Peyer's patch (tissue), 4 donors: ENCODE measurements at regions not wholly inside any gene's neighbourhood (a gene's known extent, or its start where the extent isn't known, plus 50 kb on each side); places are given as distances from the start of the nearest gene placed in this dataset.

Experiments used
- DNase-seq, 3 donors: peaks; one replicate each; pipeline ENCODE4 v3.0.0-alpha.2; 2017 to 2019
- H3K27ac ChIP-seq, 4 donors: fragments of 200-600 bp; sonication (generic); one replicate each; pipeline ENCODE4 v1.5.1; 2016 to 2019
- H3K27me3 ChIP-seq, 2 donors: fragments of 200-600 bp; sonication (generic); one replicate each; pipeline ENCODE4 v1.5.1; 2019
- H3K36me3 ChIP-seq, 3 donors: fragments of 200-600 bp; sonication (generic); one replicate each; pipeline ENCODE4 v1.5.1; 2016 to 2019
- H3K4me1 ChIP-seq, 4 donors: fragments of 200-600 bp; sonication (generic); one replicate each; pipeline ENCODE4 v1.5.1; 2016 to 2019
- H3K4me3 ChIP-seq, 4 donors: fragments of 200-600 bp; sonication (generic); 1 replicate in 3 of 4; 2 replicates in 1 of 4; pipeline ENCODE4 v1.5.1; 2016 to 2019; ENCODE audit warnings: mild to moderate bottlenecking in 1 of 4
- H3K9me3 ChIP-seq, 4 donors: fragments of 200-600 bp; sonication (generic); one replicate each; pipeline ENCODE4 v1.5.1; 2016 to 2019; ENCODE audit warnings: mild to moderate bottlenecking in 1 of 4
- POLR2A ChIP-seq, 2 donors: fragments of 450-650 bp; IDR thresholded peaks; one replicate each; pipeline ENCODE4 v1.5.1; 2017; ENCODE audit warnings: antibody characterized with exemption in 2 of 2, mild to moderate bottlenecking in 2 of 2, moderate library complexity in 2 of 2
- TF ChIP-seq, protein P1 (sequence below), 6 experiments: fragments of 450-650 bp in 4 of 6; fragments of 200-600 bp in 2 of 6; sonication (generic) in 1 of 6; IDR thresholded peaks; one replicate each; pipeline ENCODE4 v1.5.1; 2017 to 2019; ENCODE audit warnings: antibody characterized with exemption in 6 of 6, mild to moderate bottlenecking in 3 of 6, moderate library complexity in 1 of 6

DNA sequence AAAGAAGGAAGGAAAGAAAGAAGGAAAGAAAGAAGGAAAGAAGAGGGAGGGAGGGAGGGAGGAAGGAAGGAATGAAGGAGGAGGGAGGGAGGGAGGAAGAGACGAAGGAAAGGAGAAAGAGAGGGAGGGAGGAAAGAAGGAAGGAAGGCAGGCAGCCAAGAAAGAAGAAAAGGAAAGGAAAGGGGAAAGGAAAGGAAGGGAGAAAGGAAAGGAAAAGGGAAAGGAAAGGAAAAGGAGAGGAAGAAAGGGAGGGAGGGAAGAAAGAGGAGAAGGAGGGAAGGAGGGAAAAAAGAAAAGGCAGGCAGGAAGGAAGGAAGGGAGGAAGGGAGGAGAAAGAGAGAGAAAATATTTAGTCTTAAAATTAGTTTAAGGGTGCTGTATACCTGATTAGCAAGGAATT is 704.1 kb downstream of the LUZP2 start:
- Histone ChIP-seq H3K27me3 (no peaks in the 10 kb centered on the region), H3K4me3 (no peak overlapping the region), H3K36me3 (no peaks in the 10 kb centered on the region), H3K27ac (no peak overlapping the region), H3K9me3 (no peaks in the 10 kb centered on the region), H3K4me1 (no peaks in the 10 kb centered on the region)
- no peak for DNase-seq
- no peak for TF ChIP-seq POLR2A (IDR thresholded peaks at IDR 0.05)
- TF ChIP-seq, protein P1, sequence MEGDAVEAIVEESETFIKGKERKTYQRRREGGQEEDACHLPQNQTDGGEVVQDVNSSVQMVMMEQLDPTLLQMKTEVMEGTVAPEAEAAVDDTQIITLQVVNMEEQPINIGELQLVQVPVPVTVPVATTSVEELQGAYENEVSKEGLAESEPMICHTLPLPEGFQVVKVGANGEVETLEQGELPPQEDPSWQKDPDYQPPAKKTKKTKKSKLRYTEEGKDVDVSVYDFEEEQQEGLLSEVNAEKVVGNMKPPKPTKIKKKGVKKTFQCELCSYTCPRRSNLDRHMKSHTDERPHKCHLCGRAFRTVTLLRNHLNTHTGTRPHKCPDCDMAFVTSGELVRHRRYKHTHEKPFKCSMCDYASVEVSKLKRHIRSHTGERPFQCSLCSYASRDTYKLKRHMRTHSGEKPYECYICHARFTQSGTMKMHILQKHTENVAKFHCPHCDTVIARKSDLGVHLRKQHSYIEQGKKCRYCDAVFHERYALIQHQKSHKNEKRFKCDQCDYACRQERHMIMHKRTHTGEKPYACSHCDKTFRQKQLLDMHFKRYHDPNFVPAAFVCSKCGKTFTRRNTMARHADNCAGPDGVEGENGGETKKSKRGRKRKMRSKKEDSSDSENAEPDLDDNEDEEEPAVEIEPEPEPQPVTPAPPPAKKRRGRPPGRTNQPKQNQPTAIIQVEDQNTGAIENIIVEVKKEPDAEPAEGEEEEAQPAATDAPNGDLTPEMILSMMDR (IDR thresholded peaks at IDR 0.05): no peak

DNA sequence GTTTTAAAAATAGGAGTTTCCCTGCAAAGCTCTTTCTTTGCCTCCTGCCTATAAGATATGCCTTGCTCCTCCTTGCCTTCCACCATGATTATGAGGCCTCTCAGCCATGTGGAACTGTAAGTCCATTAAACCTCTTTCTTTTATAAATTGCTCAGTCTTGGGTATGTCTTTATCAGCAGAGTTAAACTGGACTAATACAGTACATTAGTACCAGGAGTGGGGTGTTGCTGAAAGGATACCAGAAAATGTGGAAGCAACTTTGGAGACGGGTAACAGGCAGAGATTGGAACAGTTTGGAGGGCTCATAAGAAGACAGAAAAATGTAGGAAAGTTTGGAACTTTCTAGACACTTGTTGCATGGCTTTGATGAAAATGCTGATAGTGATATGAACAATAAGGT is 709.9 kb downstream of the LUZP2 start:
- H3K9me3 ChIP-seq: no peaks in the 10 kb centered on the region
- H3K27me3 ChIP-seq: no peaks in the 10 kb centered on the region
- H3K36me3 ChIP-seq: no peaks in the 10 kb centered on the region
- H3K27ac ChIP-seq: no peak overlapping the region
- no peak overlapping the region for H3K4me3 ChIP-seq
- DNase-seq: no peak
- H3K4me1 ChIP-seq: no peaks in the 10 kb centered on the region
- TF ChIP-seq, protein P1 (IDR thresholded peaks at IDR 0.05): no peak
- no peak for TF ChIP-seq POLR2A (IDR thresholded peaks at IDR 0.05)

DNA sequence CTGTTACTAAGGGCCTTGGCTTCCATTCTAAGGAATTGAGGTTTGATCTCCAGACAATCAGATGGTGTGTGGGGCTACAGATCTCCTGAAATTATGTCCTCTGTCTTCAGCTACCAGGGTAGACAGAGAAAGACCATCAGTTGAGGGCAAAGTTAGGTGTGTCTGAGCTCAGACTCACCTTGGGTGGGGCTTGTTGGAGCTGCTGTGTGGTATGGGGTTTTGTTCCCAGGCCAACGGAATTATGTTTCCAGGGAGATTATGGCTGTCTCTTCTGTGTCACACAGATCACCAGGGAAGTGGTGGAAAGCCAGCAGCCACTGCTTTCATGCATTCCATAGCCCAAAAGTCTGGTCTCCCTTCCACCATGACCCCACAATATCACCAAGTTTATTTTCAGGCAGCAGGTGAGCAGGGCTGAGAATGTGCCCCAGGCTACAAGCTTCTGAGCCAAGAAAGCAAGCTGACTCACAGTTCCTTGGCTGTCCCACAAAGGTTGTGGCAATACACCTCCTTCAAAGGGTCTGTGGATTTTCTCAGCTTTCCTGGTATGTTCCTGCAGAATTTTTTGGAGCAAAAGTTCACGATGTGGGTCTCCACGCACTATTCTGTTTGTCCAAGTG is 714.9 kb downstream of the LUZP2 start:
- Histone ChIP-seq H3K4me3 (no peak overlapping the region), H3K9me3 (no peaks in the 10 kb centered on the region), H3K27ac (no peak overlapping the region), H3K4me1 (no peaks in the 10 kb centered on the region), H3K27me3 (no peaks in the 10 kb centered on the region), H3K36me3 (no peaks in the 10 kb centered on the region)
- TF ChIP-seq POLR2A (IDR thresholded peaks at IDR 0.05): no peak
- TF ChIP-seq, protein P1 (IDR thresholded peaks at IDR 0.05): no peak
- DNase-seq: no peak

DNA sequence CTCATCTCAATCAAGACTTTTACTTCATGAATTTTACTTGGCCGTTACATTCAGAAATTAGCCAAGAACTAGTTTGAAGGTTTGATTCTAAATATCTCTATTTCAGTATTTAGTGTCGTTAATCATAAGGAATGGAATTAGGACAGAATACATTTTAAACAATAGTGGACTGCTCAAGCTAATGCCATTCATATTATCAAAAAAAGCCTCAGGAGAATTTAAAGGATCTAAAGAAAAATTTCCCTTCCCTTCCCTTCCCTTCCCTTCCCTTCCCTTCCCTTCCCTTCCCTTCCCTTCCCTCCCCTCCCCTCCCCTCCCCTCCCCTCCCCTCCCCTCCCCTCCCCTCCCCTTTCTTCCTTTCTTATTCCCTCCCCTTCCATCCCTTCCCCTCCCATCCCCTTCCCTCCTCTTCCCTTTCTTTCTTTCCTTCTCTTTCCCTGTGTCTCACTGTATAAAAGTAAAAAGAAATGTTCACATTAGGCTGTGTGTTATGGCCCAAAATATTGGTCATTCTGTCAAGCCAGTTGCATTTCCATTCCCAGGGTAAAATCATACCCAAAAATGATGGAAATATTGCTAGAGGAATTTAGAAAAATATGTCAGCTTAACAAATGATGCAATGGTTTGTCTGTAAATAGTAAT is 717.8 kb downstream of the LUZP2 start:
- TF ChIP-seq, protein P1 (IDR thresholded peaks at IDR 0.05): no peak
- TF ChIP-seq POLR2A (IDR thresholded peaks at IDR 0.05): no peak
- H3K27me3 ChIP-seq: no peaks in the 10 kb centered on the region
- DNase-seq: no peak
- H3K27ac ChIP-seq: no peak overlapping the region
- no peaks in the 10 kb centered on the region for H3K9me3 ChIP-seq
- no peaks in the 10 kb centered on the region for H3K36me3 ChIP-seq
- no peak overlapping the region for H3K4me3 ChIP-seq
- no peaks in the 10 kb centered on the region for H3K4me1 ChIP-seq

DNA sequence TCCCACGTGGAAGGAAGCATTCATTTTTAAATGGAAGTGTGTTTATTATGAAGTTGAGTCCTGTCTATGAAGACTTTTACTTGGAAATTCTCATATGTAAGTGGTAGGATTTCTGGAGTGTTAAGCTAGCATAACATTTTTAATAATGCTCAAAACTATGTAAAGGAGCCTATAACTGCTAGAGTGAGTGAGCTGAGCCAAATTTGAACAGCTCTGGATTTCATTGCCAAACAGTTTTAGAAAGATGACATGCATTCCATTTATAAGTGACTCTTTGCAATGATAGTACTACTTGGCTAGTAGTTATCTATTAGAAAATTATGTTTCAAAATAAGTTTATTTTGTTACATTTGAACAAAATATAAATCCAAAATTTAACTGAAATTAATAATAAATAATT is 721.2 kb downstream of the LUZP2 start:
- Histone ChIP-seq H3K27ac (no peak overlapping the region), H3K27me3 (no peaks in the 10 kb centered on the region), H3K36me3 (no peaks in the 10 kb centered on the region), H3K4me3 (no peak overlapping the region), H3K9me3 (no peaks in the 10 kb centered on the region), H3K4me1 (no peaks in the 10 kb centered on the region)
- DNase-seq: no peak
- no peak for TF ChIP-seq POLR2A (IDR thresholded peaks at IDR 0.05)
- TF ChIP-seq, protein P1 (IDR thresholded peaks at IDR 0.05): no peak
